Ishikawa (cell line): ENCODE measurements at regions not wholly inside any gene's neighbourhood (a gene's known extent, or its start where the extent isn't known, plus 50 kb on each side); places are given as distances from the start of the nearest gene placed in this dataset.

Experiments
- EGR1 ChIP-seq: IDR thresholded peaks from 2 replicates; pipeline ENCODE4 v1.6.1; 2012
- TAF1 ChIP-seq: IDR thresholded peaks from 2 replicates; pipeline ENCODE4 v1.6.1; 2012; ENCODE audit warnings: low read depth, mild to moderate bottlenecking
- TEAD4 ChIP-seq: IDR thresholded peaks from 2 replicates; pipeline ENCODE4 v1.6.1; 2012
- YY1 ChIP-seq: IDR thresholded peaks from 2 replicates; pipeline ENCODE4 v1.6.1; 2012; ENCODE audit warnings: low read depth
- TF ChIP-seq, protein P1 (sequence below): IDR thresholded peaks from 2 replicates; pipeline ENCODE4 v1.6.1; 2012

DNA sequence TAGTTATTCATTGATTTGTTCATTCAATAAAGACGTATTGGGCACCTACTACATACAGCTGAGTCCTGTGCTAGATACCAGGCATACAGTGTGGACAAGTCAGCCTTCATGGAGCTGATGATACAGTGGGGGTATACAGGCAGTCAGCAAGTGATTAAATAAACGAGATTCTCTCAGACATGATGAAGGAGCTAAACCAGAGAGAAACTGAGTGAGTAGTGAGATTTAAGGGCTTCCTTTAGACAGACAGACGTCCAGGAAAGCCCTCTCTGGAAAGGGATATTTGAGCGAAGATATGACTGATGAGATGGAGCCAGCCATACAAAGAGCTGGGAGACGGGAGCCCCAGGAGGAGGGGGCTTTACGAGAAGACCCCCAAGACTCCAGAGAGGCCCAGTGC is 122.6 kb upstream of the MYCN start:
- no peak for TF ChIP-seq TAF1
- TF ChIP-seq, protein P1, sequence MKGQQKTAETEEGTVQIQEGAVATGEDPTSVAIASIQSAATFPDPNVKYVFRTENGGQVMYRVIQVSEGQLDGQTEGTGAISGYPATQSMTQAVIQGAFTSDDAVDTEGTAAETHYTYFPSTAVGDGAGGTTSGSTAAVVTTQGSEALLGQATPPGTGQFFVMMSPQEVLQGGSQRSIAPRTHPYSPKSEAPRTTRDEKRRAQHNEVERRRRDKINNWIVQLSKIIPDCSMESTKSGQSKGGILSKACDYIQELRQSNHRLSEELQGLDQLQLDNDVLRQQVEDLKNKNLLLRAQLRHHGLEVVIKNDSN = no peak
- no peak for TF ChIP-seq YY1
- no peak for TF ChIP-seq EGR1
- no peak for TF ChIP-seq TEAD4
